ENCODE measurements at regions not wholly inside any gene's neighbourhood (a gene's known extent, or its start where the extent isn't known, plus 50 kb on each side); places are given as distances from the start of the nearest gene placed in this dataset.

GRCh38 chr9:79352322-79352721 lies 219.4 kb upstream of the TLE4 start:
- no peak for FAIRE-seq
- dilution Hi-C loops (cut with MboI; ENCODE audit: extremely low pct_ligation_motif_present, low sequenced_read_pairs) (no loop called here), intact Hi-C loops (cut with micrococcal nuclease) (no loop called here)
- no peaks in the 10 kb centered on the region for H3K9me3 ChIP-seq (replicated peaks; ENCODE audit: control insufficient read depth, insufficient read depth, low read length)
- ChIA-PET POLR2A (no interaction called here), CTCF (no interaction called here)
- no peaks in the 10 kb centered on the region for H3K4me1 ChIP-seq (ENCODE audit: control insufficient read depth, extremely low read depth, insufficient read depth, low read length)
- DNase-seq (ENCODE audit: low read depth, low spot score) = no peak
- no peak for TF ChIP-seq CTCF (IDR thresholded peaks at IDR 0.05; ENCODE audit: extremely low read depth in 1 of 2, insufficient read depth in 1 of 2, low read depth in 1 of 2, low read length in 2 of 2)
- no peak for TF ChIP-seq POLR2AphosphoS5 (IDR thresholded peaks at IDR 0.05; ENCODE audit: insufficient read depth, low read depth, low read length)
- TF ChIP-seq EZH2 (IDR thresholded peaks at IDR 0.05; ENCODE audit: borderline replicate concordance, low read depth, low read length, severe bottlenecking) = no peak
- TF ChIP-seq POLR2A (IDR thresholded peaks at IDR 0.05; ENCODE audit: low read depth, low read length) = no peak
- TF ChIP-seq MAX (IDR thresholded peaks at IDR 0.05; ENCODE audit: insufficient read depth, insufficient read length) = no peak
- no peak for TF ChIP-seq JUN (IDR thresholded peaks at IDR 0.05; ENCODE audit: borderline replicate concordance, insufficient read depth, insufficient read length, low read depth)
- no peak for TF ChIP-seq GATA2 (IDR thresholded peaks at IDR 0.05; ENCODE audit: insufficient read depth, insufficient read length, low read depth, low read length)
- TF ChIP-seq FOS (IDR thresholded peaks at IDR 0.05; ENCODE audit: borderline replicate concordance, insufficient read depth, low read length) = no peak
- no peak for TF ChIP-seq MYC (IDR thresholded peaks at IDR 0.05; ENCODE audit: low read depth, low read length)
- H2AFZ ChIP-seq (ENCODE audit: low read depth, low read length) = no peak overlapping the region
- no peaks in the 10 kb centered on the region for H4K20me1 ChIP-seq (replicated peaks; ENCODE audit: control insufficient read depth, extremely low read depth, insufficient read depth, low read length)
- no peak overlapping the region for H3K4me3 ChIP-seq (replicated peaks in 1 of 3; ENCODE audit: insufficient read depth in 1 of 3, low read depth in 1 of 3, low read length in 3 of 3)
- no peak overlapping the region for H3K4me2 ChIP-seq (ENCODE audit: insufficient read depth, low read length)
- no peaks in the 10 kb centered on the region for H3K79me2 ChIP-seq (ENCODE audit: control insufficient read depth, insufficient read depth, low read length)
- H3K9me1 ChIP-seq (replicated peaks; ENCODE audit: control insufficient read depth, extremely low read depth, insufficient read depth, low read length) = no peaks in the 10 kb centered on the region
- no peaks in the 10 kb centered on the region for H3K27me3 ChIP-seq (ENCODE audit: control insufficient read depth in 2 of 2, insufficient read depth in 2 of 2, low read length in 2 of 2)
- H3K27ac ChIP-seq (ENCODE audit: insufficient read depth, low read depth, low read length) = no peak overlapping the region
- no peak overlapping the region for H3K9ac ChIP-seq (replicated peaks; ENCODE audit: extremely low read depth, insufficient read depth, low read length)
- BruUV-seq (replicated peaks) = no TSS peak
- no peaks in the 10 kb centered on the region for H3K36me3 ChIP-seq (ENCODE audit: control insufficient read depth in 2 of 2, extremely low read depth in 1 of 2, insufficient read depth in 2 of 2, low read length in 2 of 2)
